C4-2B (cell line): ENCODE measurements at regions not wholly inside any gene's neighbourhood (a gene's known extent, or its start where the extent isn't known, plus 50 kb on each side); places are given as distances from the start of the nearest gene placed in this dataset.
A peak's percentile ranks its signal among the peaks of the same experiment; 100 is the strongest.

Source experiments
- H3K27ac ChIP-seq: fragments of 450-650 bp; 2 replicates; pipeline ENCODE4 v1.5.1; 2017
- ZFX ChIP-seq: fragments of 450-650 bp; IDR thresholded peaks from 2 replicates; pipeline ENCODE4 v1.6.1; 2017
- TF ChIP-seq, protein P1 (sequence below): fragments of 450-650 bp; conservative IDR thresholded peaks from 2 replicates; pipeline ENCODE4 v1.5.1; 2017; ENCODE audit warnings: mild to moderate bottlenecking

DNA sequence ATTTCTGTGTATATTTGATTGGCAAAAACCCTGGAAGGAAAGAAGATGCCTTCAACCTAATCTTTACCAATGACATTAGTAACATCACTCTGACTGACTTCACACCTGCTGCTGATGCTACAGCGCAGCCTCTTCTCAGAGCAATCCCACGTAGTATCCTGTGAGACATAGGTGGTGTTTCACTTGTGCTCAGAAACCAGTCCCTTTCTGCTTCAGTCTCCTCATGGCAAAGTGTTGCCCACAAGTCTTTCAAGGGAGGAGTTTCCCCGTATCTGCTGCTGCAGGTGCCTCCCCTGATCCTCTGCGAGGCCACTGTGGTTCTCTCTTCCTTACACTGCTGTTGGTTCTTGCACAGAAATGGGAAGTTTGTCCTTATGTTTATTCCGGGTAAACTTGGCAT, 433.2 kb upstream of the TNP1 start:
- H3K27ac ChIP-seq: no peak overlapping the region
- TF ChIP-seq, protein P1, sequence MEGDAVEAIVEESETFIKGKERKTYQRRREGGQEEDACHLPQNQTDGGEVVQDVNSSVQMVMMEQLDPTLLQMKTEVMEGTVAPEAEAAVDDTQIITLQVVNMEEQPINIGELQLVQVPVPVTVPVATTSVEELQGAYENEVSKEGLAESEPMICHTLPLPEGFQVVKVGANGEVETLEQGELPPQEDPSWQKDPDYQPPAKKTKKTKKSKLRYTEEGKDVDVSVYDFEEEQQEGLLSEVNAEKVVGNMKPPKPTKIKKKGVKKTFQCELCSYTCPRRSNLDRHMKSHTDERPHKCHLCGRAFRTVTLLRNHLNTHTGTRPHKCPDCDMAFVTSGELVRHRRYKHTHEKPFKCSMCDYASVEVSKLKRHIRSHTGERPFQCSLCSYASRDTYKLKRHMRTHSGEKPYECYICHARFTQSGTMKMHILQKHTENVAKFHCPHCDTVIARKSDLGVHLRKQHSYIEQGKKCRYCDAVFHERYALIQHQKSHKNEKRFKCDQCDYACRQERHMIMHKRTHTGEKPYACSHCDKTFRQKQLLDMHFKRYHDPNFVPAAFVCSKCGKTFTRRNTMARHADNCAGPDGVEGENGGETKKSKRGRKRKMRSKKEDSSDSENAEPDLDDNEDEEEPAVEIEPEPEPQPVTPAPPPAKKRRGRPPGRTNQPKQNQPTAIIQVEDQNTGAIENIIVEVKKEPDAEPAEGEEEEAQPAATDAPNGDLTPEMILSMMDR: no peak
- no peak for TF ChIP-seq ZFX

DNA sequence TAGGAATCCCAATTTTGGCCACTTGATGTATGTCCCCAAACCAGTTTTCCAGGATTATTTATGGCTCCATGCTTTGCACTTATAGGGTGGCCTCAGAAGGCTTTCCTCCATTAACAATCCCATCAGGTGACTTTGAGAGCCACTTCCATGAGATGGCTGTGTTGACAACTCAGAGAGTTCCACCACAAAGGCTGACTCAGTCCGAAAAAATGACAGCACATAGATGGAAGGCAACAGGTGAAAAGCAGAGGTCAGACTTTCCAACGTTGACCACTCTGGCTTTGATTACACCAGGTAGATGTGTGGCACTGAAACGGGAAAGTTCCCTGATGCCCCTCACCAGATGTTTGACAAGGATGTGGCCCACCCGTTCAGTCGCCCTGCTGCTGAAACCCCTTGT, 431.4 kb upstream of the TNP1 start:
- H3K27ac ChIP-seq: no peak overlapping the region
- TF ChIP-seq, protein P1: no peak
- no peak for TF ChIP-seq ZFX

GRCh38 chr2:217290467-217290866, 430.6 kb upstream of the TNP1 start:
- no peak for TF ChIP-seq ZFX
- TF ChIP-seq, protein P1: no peak

DNA sequence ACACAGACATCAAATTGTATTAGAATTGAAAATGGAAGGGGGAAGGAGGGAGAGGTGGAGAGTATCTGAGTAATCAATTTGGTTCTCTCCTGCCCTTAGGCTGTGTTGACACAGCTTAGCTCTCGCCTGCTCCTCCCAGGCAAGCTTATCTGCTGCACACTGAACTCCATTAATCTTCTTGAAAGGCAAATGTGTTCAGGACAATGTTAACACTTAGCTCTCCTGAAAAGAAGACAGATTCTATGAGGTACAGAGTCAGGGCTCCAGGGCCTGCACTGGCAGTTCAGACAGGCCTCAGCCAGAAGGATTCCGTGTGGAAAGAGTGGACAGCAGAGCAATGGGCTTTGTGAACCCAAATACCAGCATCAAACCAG, 430.0 kb upstream of the TNP1 start:
- peak overlapping the region; percentile 21; the same call in 1 of the 2 replicates for H3K27ac ChIP-seq
- TF ChIP-seq, protein P1: no peak
- no peak for TF ChIP-seq ZFX

More at GRCh38 chr2:217290467-217290866, 430.6 kb upstream of the TNP1 start:
- peak overlapping the region; percentile 21; the same call in 1 of the 2 replicates for H3K27ac ChIP-seq

- peak overlapping the region; percentile 21; the same call in 1 of the 2 replicates for H3K27ac ChIP-seq
- no peak for TF ChIP-seq ZFX
- TF ChIP-seq, protein P1: no peak
Measured at GRCh38 chr2:217289177-217289906, 429.5 kb upstream of the TNP1 start.

DNA sequence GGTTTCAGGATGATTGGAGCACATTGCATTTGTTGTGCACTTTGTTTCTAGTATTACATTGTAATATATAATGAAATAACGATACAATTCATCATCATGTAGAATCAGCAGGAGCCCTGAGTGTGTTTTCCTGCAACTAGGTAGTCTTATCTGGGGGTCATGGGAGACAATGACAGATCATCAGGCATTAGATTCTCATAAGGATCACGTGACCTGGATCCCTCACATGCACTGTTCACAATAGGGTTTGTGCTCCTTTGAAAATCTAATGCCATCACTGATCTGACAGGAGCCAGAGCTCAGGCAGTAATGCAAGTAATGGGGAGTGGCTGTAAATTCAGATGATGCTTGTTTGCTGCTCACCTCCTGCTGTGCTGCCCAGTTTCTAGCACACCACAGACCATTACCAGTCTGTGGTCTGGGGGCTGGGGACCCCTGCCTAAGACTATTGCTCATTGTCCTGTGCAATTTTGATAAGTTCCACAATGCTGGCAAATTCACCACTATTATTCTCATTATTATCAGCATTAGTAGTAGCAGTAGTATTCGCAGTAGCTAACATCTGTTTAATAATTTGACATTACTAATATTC, 428.7 kb upstream of the TNP1 start:
- no peak for TF ChIP-seq ZFX
- TF ChIP-seq, protein P1: no peak
- H3K27ac ChIP-seq: no peak overlapping the region

DNA sequence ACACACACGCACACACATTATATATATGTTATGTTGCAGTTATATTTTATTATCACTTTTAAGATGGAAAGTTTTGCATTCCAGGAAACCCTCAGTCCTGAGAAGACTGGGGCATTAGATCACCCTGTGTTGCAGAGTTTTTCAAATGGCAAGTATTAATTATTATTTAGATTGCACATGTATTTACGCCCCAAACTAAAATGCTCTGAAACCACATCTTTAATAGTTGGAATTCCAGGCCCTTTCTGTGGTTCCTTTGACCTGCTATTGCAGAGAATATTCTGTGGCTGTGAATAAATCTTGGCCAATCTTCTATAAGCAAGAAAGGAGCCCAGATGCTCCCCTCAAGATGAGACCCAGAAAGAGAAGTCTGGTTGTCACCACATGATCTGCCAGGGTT, 427.0 kb upstream of the TNP1 start:
- H3K27ac ChIP-seq: no peak overlapping the region

More for the DNA sequence above, 427.0 kb upstream of the TNP1 start:
- TF ChIP-seq ZFX: no peak
- TF ChIP-seq, protein P1: no peak
